IMR-90 (cell line): ENCODE measurements at regions not wholly inside any gene's neighbourhood (a gene's known extent, or its start where the extent isn't known, plus 50 kb on each side); places are given as distances from the start of the nearest gene placed in this dataset.

ENCODE experiments used
- ATAC-seq: fragments of 200-7000 bp; cut with Tn5 transposase; 2 replicates; pipeline ENCODE4 v1.9.1; 2020; ENCODE audit warnings: low read depth, mild to moderate bottlenecking, moderate library complexity
- BruUV-seq: library from RNA; stranded (reverse); fragments of 400-500 nt; replicated peaks from 2 replicates; lab custom pipeline; 2021; lab: Mats Ljungman, UMichigan
- CTCF ChIA-PET: fragments of 300-600 bp; formaldehyde crosslinking; extraction: SDS; loops from one replicate; lab custom pipeline; 2021; ENCODE audit warnings: antibody characterized with exemption; lab: Yijun Ruan, JAX
- POLR2A ChIA-PET: fragments of 300-600 bp; sonication (Branson Sonifier 250); formaldehyde crosslinking; loops from one replicate; lab custom pipeline; 2022; ENCODE audit warnings: antibody characterized with exemption; ENCODE audit not compliant: unreplicated experiment; lab: Charles Lee
- DNase-seq: peaks from one replicate; pipeline ENCODE4 v3.0.0; 2013
- H2AFZ ChIP-seq: replicated peaks from 2 replicates; pipeline ENCODE3; 2013; ENCODE audit warnings: low read length, mild to moderate bottlenecking; ENCODE audit not compliant: poor library complexity
- H2AK5ac ChIP-seq: 2 replicates; pipeline ENCODE4 v1.6.1; 2013; ENCODE audit warnings: low read depth, low read length, inconsistent platforms
- H2AK9ac ChIP-seq: replicated peaks from 2 replicates; pipeline ENCODE3; 2013; ENCODE audit warnings: mild to moderate bottlenecking, low read depth, low read length, moderate library complexity; ENCODE audit not compliant: poor library complexity
- H2BK120ac ChIP-seq: 2 replicates; pipeline ENCODE4 v1.6.1; 2013; ENCODE audit warnings: low read depth, low read length, inconsistent platforms
- H2BK15ac ChIP-seq: 3 replicates; pipeline ENCODE4 v1.6.1; 2013; ENCODE audit warnings: low read depth, low read length, inconsistent platforms
- H2BK20ac ChIP-seq: 2 replicates; pipeline ENCODE4 v1.6.1; 2013; ENCODE audit warnings: low read depth, mild to moderate bottlenecking, inconsistent platforms, low read length, moderate library complexity
- H2BK5ac ChIP-seq: 2 replicates; pipeline ENCODE4 v1.6.1; 2013; ENCODE audit warnings: mild to moderate bottlenecking, low read depth, low read length, inconsistent platforms; ENCODE audit not compliant: poor library complexity, severe bottlenecking
- H3K14ac ChIP-seq: replicated peaks from 2 replicates; pipeline ENCODE4 v1.6.1; 2013; ENCODE audit warnings: low read depth, low read length, inconsistent platforms
- H3K18ac ChIP-seq: 2 replicates; pipeline ENCODE4 v1.6.1; 2013; ENCODE audit warnings: low read depth, low read length, control low read depth
- H3K23ac ChIP-seq: 2 replicates; pipeline ENCODE4 v1.6.1; 2013; ENCODE audit warnings: low read depth, low read length, inconsistent platforms
- H3K27ac ChIP-seq: 2 replicates; pipeline ENCODE4 v1.5.1; 2013; ENCODE audit warnings: mild to moderate bottlenecking, control low read depth, low read length; ENCODE audit not compliant: insufficient read depth
- H3K27me3 ChIP-seq: 2 replicates; pipeline ENCODE4 v1.6.1; 2013; ENCODE audit warnings: low read length; ENCODE audit not compliant: control insufficient read depth, insufficient read depth
- H3K36me3 ChIP-seq: 2 replicates; pipeline ENCODE4 v1.6.1; 2013; ENCODE audit warnings: low read length, mixed read lengths; ENCODE audit not compliant: control insufficient read depth, insufficient read depth
- H3K4ac ChIP-seq: 2 replicates; pipeline ENCODE4 v1.6.1; 2013; ENCODE audit warnings: low read depth, low read length, inconsistent platforms
- H3K4me1 ChIP-seq: 2 replicates; pipeline ENCODE4 v1.6.1; 2013; ENCODE audit warnings: low read length, mixed read lengths; ENCODE audit not compliant: control insufficient read depth, insufficient read depth
- H3K4me2 ChIP-seq: 2 replicates; pipeline ENCODE4 v1.6.1; 2013; ENCODE audit warnings: low read depth, mild to moderate bottlenecking, control low read depth, low read length, moderate library complexity
- H3K4me3 ChIP-seq: 2 replicates; pipeline ENCODE4 v1.5.1; 2013; ENCODE audit warnings: low read depth, mild to moderate bottlenecking, control low read depth, low read length, moderate library complexity; ENCODE audit not compliant: insufficient read depth
- H3K56ac ChIP-seq: 2 replicates; pipeline ENCODE4 v1.6.1; 2013; ENCODE audit warnings: low read length, inconsistent platforms; ENCODE audit not compliant: insufficient read depth; ENCODE audit errors: extremely low read depth
- H3K79me1 ChIP-seq, 2 experiments: 2 replicates each; pipeline ENCODE4 v1.6.1; 2013; ENCODE audit warnings: low read length in 2 of 2, inconsistent platforms in 1 of 2, low read depth in 1 of 2
- H3K9ac ChIP-seq: 2 replicates; pipeline ENCODE4 v1.6.1; 2013; ENCODE audit warnings: low read depth, low read length, control low read depth
- H3K9me1 ChIP-seq: 2 replicates; pipeline ENCODE4 v1.6.1; 2013; ENCODE audit warnings: low read length, inconsistent platforms; ENCODE audit not compliant: insufficient read depth
- H3K9me3 ChIP-seq: 2 replicates; pipeline ENCODE4 v1.6.1; 2013; ENCODE audit warnings: low read length; ENCODE audit not compliant: control insufficient read depth, insufficient read depth
- H4K20me1 ChIP-seq: 2 replicates; pipeline ENCODE4 v1.6.1; 2013; ENCODE audit warnings: low read length, inconsistent platforms; ENCODE audit not compliant: insufficient read depth
- H4K5ac ChIP-seq: 2 replicates; pipeline ENCODE4 v1.6.1; 2013; ENCODE audit warnings: mild to moderate bottlenecking, low read depth, low read length, control low read depth
- H4K8ac ChIP-seq, 2 experiments: 2 replicates each; pipeline ENCODE4 v1.6.1; 2013; ENCODE audit warnings: low read depth in 2 of 2, low read length in 2 of 2, control low read depth in 1 of 2, inconsistent platforms in 1 of 2
- H4K91ac ChIP-seq: 2 replicates; pipeline ENCODE4 v1.6.1; 2013; ENCODE audit warnings: low read depth, low read length, inconsistent platforms; ENCODE audit not compliant: insufficient read depth
- POLR2A ChIP-seq: IDR thresholded peaks from 2 replicates; pipeline ENCODE4 v1.6.1; 2012; ENCODE audit warnings: mild to moderate bottlenecking, low read depth, low read length
- RFX5 ChIP-seq: IDR thresholded peaks from 2 replicates; pipeline ENCODE4 v1.8.0; 2012; ENCODE audit warnings: low read depth, mild to moderate bottlenecking, low read length, moderate library complexity
- USF2 ChIP-seq: fragments of 150-350 bp; IDR thresholded peaks from 2 replicates; pipeline ENCODE4 v1.6.1; 2017; ENCODE audit warnings: mild to moderate bottlenecking, antibody characterized with exemption, low read length, low read depth
- WGBS, 2 experiments: methylation state at CpG; one replicate each; pipeline versions ENCODE4 v1.1.5 to v1.1.7; 2013; ENCODE audit warnings: missing lambda C conversion rate in 2 of 2; ENCODE audit not compliant: insufficient read length in 1 of 2; ENCODE audit errors: extremely low coverage in 2 of 2; 5-methylcytosine and 5-hydroxymethylcytosine counted together
- dilution Hi-C: fragments of 300-500 bp; cut with HindIII; formaldehyde crosslinking; loops from one replicate; pipeline ENCODE4 v1.14.3; 2018; ENCODE audit warnings: low sequenced_read_pairs; ENCODE audit not compliant: unreplicated experiment
- in situ Hi-C: fragments of 300-500 bp; cut with MboI; formaldehyde crosslinking; loops from 3 replicates; pipeline ENCODE4 v1.14.3; 2019; ENCODE audit warnings: low sequenced_read_pairs, inconsistent platforms, mixed read lengths
- intact Hi-C: fragments of 100-400 bp; cut with micrococcal nuclease; formaldehyde crosslinking; loops from 2 replicates; pipeline ENCODE4 v1.10.0; 2022

DNA sequence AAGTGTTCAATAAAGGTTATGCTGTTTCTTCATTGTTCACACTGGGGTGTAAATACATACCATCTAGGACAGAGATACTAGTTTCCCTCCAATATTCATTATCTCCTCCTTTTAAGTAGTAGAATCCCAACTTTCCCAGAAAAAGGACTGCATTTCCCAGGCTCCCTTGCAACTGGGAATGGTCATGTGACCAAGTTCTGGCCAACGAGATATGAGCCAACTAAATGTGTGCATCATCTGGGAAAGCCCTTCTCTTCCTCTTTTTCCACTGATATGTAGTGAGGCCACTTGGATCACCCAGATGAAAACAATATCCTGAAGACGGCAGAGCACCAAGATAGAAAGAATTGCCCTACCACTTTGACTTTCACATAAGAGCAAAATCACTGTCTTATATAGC lies 97.9 kb upstream of the PTPRT start:
- Histone ChIP-seq H3K79me1 (no peaks in the 10 kb centered on the region), H2AK5ac (no peak overlapping the region), H3K4ac (no peak overlapping the region), H3K27ac (no peak overlapping the region), H3K36me3 (no peaks in the 10 kb centered on the region), H3K18ac (no peak overlapping the region), H3K4me2 (no peak overlapping the region), H3K56ac (no peak overlapping the region), H3K14ac (no peak overlapping the region), H3K9me1 (no peaks in the 10 kb centered on the region), H2BK5ac (no peak overlapping the region), H2AFZ (no peak overlapping the region), H3K4me1 (no peaks in the 10 kb centered on the region), H2BK20ac (no peak overlapping the region), H2BK15ac (no peak overlapping the region), H3K4me3 (no peak overlapping the region), H3K27me3 (no peaks in the 10 kb centered on the region), H4K91ac (no peak overlapping the region), H2BK120ac (no peak overlapping the region), H3K9ac (no peak overlapping the region), H3K23ac (no peak overlapping the region), H4K20me1 (no peaks in the 10 kb centered on the region), H2AK9ac (no peak overlapping the region), H4K5ac (no peak overlapping the region), H3K9me3 (peaks cover 3% of the 10 kb centered on the region), H4K8ac (no peak overlapping the region)
- no peak for TF ChIP-seq RFX5
- peak; percentile 28; the same call in 1 of the 2 replicates for TF ChIP-seq USF2
- TF ChIP-seq POLR2A: no peak
- no peak for DNase-seq
- dilution Hi-C loops: no loop called here
- ChIA-PET POLR2A (no interaction called here), CTCF (interaction anchor here (1.8 kb wide), 1 partner anchor 23 kb away, joined by 3 read pairs; no protein-coding TSS in a partner anchor)
- no CpG with 5 or more reads among the region's 2 CpGs for WGBS, 2 experiments
- intact Hi-C loops: no loop called here
- ATAC-seq: no peak
- in situ Hi-C loops: no loop called here
- BruUV-seq: no TSS peak
